CD4-positive, alpha-beta T cell treated with Interleukin-17A for 1 hour (primary cell): ENCODE measurements at regions not wholly inside any gene's neighbourhood (a gene's known extent, or its start where the extent isn't known, plus 50 kb on each side); places are given as distances from the start of the nearest gene placed in this dataset.
"Not testable (repeated sequence)": the region's sequence is repeated elsewhere in the genome, so short reads cannot be mapped to it uniquely, and the experiment has no call there.

Experiments
- DNase-seq: peaks from one replicate; pipeline ENCODE4 v3.0.0-alpha.2; 2020

- DNase-seq: no peak
These were observed 168.5 kb upstream of the FER start for GRCh38 chr5:108579236-108579635.

GRCh38 chr5:108578791-108579190, 168.9 kb upstream of the FER start:
- no peak for DNase-seq

- no peak for DNase-seq
These were observed 180.3 kb upstream of the FER start for GRCh38 chr5:108567429-108567828.

DNA sequence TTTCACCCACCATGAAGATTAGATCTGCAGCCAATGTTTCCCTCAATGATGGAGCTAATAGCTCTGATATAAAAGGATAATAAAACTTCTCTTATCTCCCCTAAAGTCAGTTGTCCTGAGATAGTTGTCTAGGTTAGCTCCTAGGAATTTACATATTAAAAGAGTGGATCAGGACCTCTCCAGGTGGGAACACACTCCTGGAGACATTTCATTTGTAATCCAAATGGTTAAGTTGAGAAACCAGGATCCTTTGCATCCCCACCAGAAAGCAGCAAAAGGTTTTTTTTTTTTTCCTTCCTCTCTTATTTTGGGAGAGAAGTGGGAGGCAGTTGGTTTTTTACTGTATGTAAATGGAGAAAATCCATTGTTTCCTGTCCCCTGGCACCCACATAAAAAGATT, 182.5 kb upstream of the FBXL17 start:
- no peak for DNase-seq

GRCh38 chr5:108562205-108562454, 180.2 kb upstream of the FBXL17 start:
- no peak for DNase-seq

- DNase-seq: no peak
These were observed 179.7 kb upstream of the FBXL17 start for GRCh38 chr5:108561416-108562204.

DNA sequence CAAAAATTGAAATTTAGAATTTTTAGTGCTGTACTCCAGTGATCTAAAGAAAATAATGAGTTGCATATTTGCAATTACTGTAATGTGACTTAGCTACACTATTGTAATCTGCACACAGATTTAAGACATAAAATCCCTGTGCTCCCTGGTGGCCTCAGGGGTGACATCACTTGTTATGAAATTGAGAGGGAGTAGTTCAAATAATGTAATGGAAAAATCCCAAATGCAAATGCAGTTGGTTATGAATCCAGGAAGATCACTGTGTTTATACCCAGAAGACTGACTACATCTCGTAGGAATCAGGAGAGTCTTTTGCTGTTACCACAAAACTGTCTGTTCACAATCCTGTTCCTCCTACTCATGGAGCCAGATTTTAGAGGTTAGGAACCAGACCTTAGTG, 178.7 kb upstream of the FBXL17 start:
- DNase-seq: no peak

- DNase-seq: no peak
These were observed 178.3 kb upstream of the FBXL17 start for GRCh38 chr5:108560166-108560565.

- DNase-seq: not testable (repeated sequence)
These were observed 176.9 kb upstream of the FBXL17 start for GRCh38 chr5:108558840-108559239.

DNA sequence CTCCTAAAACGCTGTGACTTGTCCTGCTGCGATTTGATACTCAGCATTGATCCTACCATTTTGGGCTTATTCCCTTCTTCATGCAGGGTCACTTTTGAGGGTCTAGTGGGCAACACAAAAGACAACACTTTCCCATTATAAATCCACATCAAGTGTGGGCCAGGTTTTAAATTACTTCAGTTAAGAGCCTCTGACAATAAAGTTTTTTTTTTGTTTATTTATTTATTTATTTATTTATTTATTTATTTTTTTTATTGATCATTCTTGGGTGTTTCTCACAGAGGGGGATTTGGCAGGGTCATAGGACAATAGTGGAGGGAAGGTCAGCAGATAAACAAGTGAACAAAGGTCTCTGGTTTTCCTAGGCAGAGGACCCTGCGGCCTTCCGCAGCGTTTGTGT, 176.2 kb upstream of the FBXL17 start:
- DNase-seq: not testable (repeated sequence)

- no peak for DNase-seq
These were observed 175.8 kb upstream of the FBXL17 start for GRCh38 chr5:108557686-108558085.

DNA sequence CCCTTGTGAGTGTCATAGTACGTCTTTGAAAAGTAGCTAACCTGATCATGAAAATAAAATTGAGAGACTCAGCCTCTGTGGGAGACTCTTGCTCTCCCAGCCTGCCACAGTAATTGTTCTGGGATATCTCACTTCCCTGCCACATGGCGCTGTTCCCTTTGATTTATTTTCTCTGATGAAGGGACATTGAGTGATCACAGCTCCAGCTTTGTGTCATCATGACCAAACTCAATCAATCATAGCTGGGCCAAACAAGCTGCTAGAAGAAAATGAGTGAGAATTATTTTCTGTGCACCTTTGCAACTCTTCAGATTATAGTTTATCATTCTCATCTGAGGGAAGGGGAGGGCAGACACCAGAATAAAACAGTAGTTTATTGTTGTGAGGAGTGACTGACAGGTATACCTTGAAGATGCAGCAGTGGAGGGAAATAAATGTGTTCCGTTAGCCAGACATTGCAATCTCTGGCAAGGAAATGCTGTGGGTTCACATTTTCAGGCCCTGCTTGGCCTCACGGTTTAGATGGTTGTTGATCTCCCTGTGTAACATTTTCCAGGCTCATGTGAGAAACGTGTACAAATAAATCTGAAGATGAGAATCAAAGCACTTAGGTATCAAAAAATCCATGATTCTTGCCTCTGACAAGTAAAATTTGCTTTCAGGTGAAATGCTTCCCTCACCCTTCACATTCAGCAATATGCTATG, 174.7 kb upstream of the FBXL17 start:
- DNase-seq: no peak

DNA sequence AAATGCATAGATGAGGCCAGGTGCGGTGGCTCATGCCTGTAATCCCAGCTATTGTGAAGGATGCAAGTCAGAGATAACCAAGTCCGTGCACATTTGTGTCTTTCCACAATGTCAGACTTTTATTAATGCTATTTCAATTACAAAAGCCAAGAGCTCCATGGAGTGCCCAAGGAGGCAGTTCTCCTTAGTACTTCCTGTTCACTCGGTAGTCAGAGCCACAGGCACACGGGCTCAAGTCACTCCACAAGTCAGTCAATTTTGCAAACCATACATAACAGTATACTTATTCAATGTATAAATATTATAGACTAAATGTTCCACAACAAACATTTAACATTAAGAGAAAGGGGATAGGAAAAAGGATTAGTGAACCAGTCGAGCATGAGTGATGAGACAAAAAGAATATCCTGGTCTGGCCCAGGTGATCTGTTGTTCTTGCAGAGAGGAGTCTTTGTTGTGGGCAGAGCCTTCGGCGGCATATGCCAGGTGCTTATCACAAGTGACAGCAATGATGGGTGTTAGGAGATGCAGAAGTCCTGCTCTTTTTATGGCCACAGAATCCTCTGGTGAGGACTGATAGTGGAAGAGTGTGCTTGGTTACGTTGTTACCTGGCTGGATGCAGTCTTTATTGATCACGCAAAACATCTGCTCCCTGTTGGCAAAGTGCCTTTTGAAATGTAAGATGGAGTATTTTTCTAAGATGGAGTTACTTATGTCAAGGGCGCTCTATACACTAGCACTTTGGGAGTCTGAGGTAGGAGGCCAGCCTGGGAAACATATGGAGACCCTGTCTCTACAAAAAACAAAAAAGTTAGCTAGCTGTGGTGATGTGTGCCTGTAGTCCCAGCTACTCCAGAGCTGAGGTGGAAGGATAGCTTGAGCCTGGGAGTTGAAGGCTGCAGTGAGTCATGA, 167.0 kb upstream of the FBXL17 start:
- no peak for DNase-seq

- no peak for DNase-seq
These were observed 165.0 kb upstream of the FBXL17 start for GRCh38 chr5:108546939-108547338.

GRCh38 chr5:108545301-108545700, 163.4 kb upstream of the FBXL17 start:
- DNase-seq: no peak

GRCh38 chr5:108543486-108543885, 161.6 kb upstream of the FBXL17 start:
- DNase-seq: no peak

DNA sequence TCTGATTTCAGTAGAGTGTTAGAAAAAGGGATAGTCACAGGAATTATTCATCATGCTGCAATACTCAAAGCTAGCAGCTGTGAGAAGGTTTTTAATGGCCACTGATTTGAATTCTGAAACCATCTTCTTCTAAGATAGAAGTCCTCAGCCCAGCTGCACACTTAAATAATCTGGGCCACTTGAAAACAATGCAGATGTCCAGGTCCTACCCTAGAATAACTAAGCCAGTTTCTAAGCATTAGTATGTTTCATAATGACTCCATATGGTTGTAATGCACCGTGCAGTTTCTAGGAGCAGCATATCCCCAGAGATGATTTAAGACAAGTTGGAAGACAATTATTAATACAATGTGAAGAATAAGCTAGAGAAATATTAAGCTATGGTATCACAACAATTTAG, 159.9 kb upstream of the FBXL17 start:
- DNase-seq: no peak

DNA sequence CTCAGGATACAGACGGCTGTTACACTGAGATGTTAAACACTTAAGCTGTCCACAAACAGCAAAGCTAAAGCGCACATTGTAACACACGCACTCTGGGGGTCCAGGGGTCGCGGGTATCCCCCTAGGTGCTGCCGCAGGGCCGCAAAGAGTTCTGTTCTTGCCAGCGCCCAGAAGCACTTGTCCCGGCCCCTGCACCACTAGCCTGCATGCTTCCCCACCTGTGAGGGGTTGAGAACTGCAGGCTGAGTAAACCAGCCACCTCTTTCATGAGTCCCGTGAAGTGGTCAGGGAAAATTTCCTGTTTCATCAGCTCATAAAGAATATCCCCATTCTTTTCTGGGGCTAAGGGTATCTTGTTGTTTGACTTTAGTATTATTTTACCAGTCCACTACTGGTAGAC, 154.4 kb upstream of the FBXL17 start:
- DNase-seq: no peak

GRCh38 chr5:108532129-108532445, 150.2 kb upstream of the FBXL17 start:
- DNase-seq: not testable (repeated sequence)

DNA sequence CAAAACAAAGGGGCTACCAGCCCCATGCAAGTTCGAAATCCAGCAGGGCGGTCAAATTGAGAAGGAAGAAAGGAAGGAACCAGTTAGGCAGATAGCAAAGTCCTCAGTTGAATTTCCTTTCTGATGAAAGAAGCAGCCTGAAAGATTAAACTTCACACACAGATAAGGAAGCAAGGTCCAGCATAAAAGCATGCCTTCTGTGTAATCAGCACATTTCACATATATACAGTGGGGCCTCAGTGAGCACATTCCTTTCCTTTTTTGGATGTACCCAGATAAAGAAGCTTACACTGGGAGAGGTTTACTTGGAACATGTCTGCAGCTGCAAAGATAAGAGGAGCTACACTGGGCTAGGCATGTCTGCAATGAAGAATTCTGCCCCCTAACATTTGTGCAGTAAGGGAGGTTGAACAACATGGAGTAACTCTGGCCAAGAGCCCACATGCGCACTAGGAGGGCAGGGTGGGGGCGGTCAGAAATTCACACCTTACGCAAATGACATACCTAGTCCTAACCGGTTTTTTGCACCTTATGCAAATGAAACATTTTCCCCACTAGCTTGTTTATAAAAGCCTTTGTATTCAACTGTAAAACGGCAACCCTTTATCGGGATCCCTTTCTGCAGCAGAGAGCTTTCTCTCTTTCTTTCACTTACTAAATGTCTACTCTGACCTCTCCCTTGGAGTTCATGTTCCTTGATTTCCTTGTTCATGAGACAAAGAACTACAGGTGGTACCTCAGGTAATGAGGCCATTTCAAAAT, 149.7 kb upstream of the FBXL17 start:
- DNase-seq: no peak

DNA sequence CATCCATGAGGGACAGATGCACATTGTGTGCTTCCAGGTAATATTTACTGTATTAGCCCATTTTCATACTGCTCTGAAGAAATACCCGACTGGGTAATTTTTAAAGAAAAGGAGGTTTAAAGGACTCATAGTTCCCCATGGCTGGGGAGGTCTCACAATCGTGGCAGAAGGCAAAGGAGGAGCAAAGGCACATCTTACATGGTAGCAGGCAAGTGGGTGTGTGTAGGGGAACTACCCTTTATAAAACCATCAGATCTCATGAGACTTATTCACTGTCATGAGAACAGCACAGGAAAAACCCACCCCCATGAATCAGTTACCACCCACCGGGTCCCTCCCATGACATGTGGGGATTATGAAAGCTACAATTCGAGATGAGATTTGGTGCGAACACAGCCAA, 148.8 kb upstream of the FBXL17 start:
- no peak for DNase-seq

GRCh38 chr5:108529381-108529780, 147.5 kb upstream of the FBXL17 start:
- no peak for DNase-seq

- no peak for DNase-seq
These were observed 146.8 kb upstream of the FBXL17 start for GRCh38 chr5:108528655-108529054.
